GM21423 (cell line): ENCODE measurements at regions not wholly inside any gene's neighbourhood (a gene's known extent, or its start where the extent isn't known, plus 50 kb on each side); places are given as distances from the start of the nearest gene placed in this dataset.

Source experiments
- ATAC-seq: cut with Tn5 transposase; IDR thresholded peaks from one replicate; pipeline ENCODE4 v1.9.1; 2021; ENCODE audit warnings: mild to moderate bottlenecking, moderate library complexity; ENCODE audit not compliant: unreplicated experiment

- ATAC-seq: no peak
Measured at GRCh38 chr12:76226397-76226796, 121.8 kb downstream of the BBS10 start.

- no peak for ATAC-seq
Measured at GRCh38 chr12:76223869-76224268, 124.3 kb downstream of the BBS10 start.

GRCh38 chr12:76220980-76221379 is 127.2 kb downstream of the BBS10 start:
- no peak for ATAC-seq

- no peak for ATAC-seq
Measured at GRCh38 chr12:76219806-76220205, 128.4 kb downstream of the BBS10 start.

- ATAC-seq: no peak
Measured at GRCh38 chr12:76216585-76217472, 131.4 kb downstream of the BBS10 start.

- ATAC-seq: no peak
Measured at GRCh38 chr12:76208129-76208528, 123.6 kb upstream of the NAP1L1 start.

- ATAC-seq: no peak
Measured at GRCh38 chr12:76206677-76207072, 122.2 kb upstream of the NAP1L1 start.

- no peak for ATAC-seq
Measured at GRCh38 chr12:76206039-76206676, 121.7 kb upstream of the NAP1L1 start.

GRCh38 chr12:76202621-76203020 is 118.1 kb upstream of the NAP1L1 start:
- no peak for ATAC-seq

- no peak for ATAC-seq
Measured at GRCh38 chr12:76201758-76202157, 117.3 kb upstream of the NAP1L1 start.

- ATAC-seq: no peak
Measured at GRCh38 chr12:76201316-76201715, 116.8 kb upstream of the NAP1L1 start.

GRCh38 chr12:76199808-76200207 is 115.3 kb upstream of the NAP1L1 start:
- no peak for ATAC-seq

- ATAC-seq: no peak
Measured at GRCh38 chr12:76198839-76199238, 114.4 kb upstream of the NAP1L1 start.

GRCh38 chr12:76197283-76197682 is 112.8 kb upstream of the NAP1L1 start:
- ATAC-seq: no peak

GRCh38 chr12:76195920-76196319 is 111.4 kb upstream of the NAP1L1 start:
- no peak for ATAC-seq

- no peak for ATAC-seq
Measured at GRCh38 chr12:76194724-76195123, 110.2 kb upstream of the NAP1L1 start.

- no peak for ATAC-seq
Measured at GRCh38 chr12:76193961-76194360, 109.5 kb upstream of the NAP1L1 start.

- no peak for ATAC-seq
Measured at GRCh38 chr12:76192416-76192815, 107.9 kb upstream of the NAP1L1 start.

GRCh38 chr12:76190299-76190698 is 105.8 kb upstream of the NAP1L1 start:
- no peak for ATAC-seq

GRCh38 chr12:76189851-76190250 is 105.4 kb upstream of the NAP1L1 start:
- no peak for ATAC-seq

- ATAC-seq: no peak
Measured at GRCh38 chr12:76187177-76187576, 102.7 kb upstream of the NAP1L1 start.

GRCh38 chr12:76186131-76186906 is 101.8 kb upstream of the NAP1L1 start:
- no peak for ATAC-seq
